Tibial artery (tissue), 4 donors: ENCODE measurements at regions not wholly inside any gene's neighbourhood (a gene's known extent, or its start where the extent isn't known, plus 50 kb on each side); places are given as distances from the start of the nearest gene placed in this dataset.

Source experiments
- DNase-seq, 2 donors: peaks; one replicate each; pipeline ENCODE4 v3.0.0-alpha.2; 2019
- H3K27ac ChIP-seq, 2 donors: fragments of 200-600 bp; sonication (generic) in 1 of 2; 1 replicate in 1 of 2; 2 replicates in 1 of 2; pipeline ENCODE4 v1.5.1; 2018 to 2019; ENCODE audit warnings: mild to moderate bottlenecking in 1 of 2
- H3K27me3 ChIP-seq, 2 donors: fragments of 200-600 bp; sonication (generic) in 1 of 2; one replicate each; pipeline versions ENCODE4 v1.5.1 to v1.6.0; 2016 to 2019
- H3K36me3 ChIP-seq, 3 donors: fragments of 200-600 bp; sonication (generic) in 2 of 3; one replicate each; pipeline ENCODE4 v1.5.1; 2016 to 2019; ENCODE audit warnings: mild to moderate bottlenecking in 2 of 3
- H3K4me1 ChIP-seq, 4 donors: fragments of 200-600 bp; sonication (generic) in 2 of 4; 1 replicate in 3 of 4; 2 replicates in 1 of 4; pipeline ENCODE4 v1.5.1; 2016 to 2019
- H3K4me3 ChIP-seq, 2 donors: fragments of 200-600 bp; sonication (generic) in 1 of 2; 1 replicate in 1 of 2; 2 replicates in 1 of 2; pipeline ENCODE4 v1.5.1; 2018 to 2019; ENCODE audit warnings: mild to moderate bottlenecking in 2 of 2
- H3K9me3 ChIP-seq, 3 donors: fragments of 200-600 bp; sonication (generic) in 1 of 3; one replicate each; pipeline ENCODE4 v1.5.1; 2016 to 2019
- CTCF ChIP-seq, 2 experiments: fragments of 200-600 bp in 1 of 2; fragments of 450-650 bp in 1 of 2; IDR thresholded peaks; one replicate each; pipeline ENCODE4 v1.5.1; 2017 to 2019; ENCODE audit warnings: antibody characterized with exemption in 2 of 2, mild to moderate bottlenecking in 1 of 2, moderate library complexity in 1 of 2
- intact Hi-C: fragments of 100-400 bp; cut with DNase I; formaldehyde crosslinking; loops from one replicate; pipeline ENCODE4 v1.15.0; 2023; ENCODE audit warnings: low total_unique reads

GRCh38 chr2:199629301-199629700 lies 171.6 kb upstream of the SATB2 start:
- no peak for TF ChIP-seq CTCF (IDR thresholded peaks at IDR 0.05)
- intact Hi-C loops = no loop called here
- Histone ChIP-seq H3K9me3 (no peaks in the 10 kb centered on the region), H3K27ac (no peak overlapping the region), H3K4me1 (no peaks in the 10 kb centered on the region), H3K36me3 (no peaks in the 10 kb centered on the region), H3K4me3 (no peak overlapping the region), H3K27me3 (no peaks in the 10 kb centered on the region)
- no peak for DNase-seq

GRCh38 chr2:199627417-199627816 lies 169.7 kb upstream of the SATB2 start:
- no peak overlapping the region for H3K4me3 ChIP-seq
- no peaks in the 10 kb centered on the region for H3K4me1 ChIP-seq
- no peak overlapping the region for H3K27ac ChIP-seq
- TF ChIP-seq CTCF (IDR thresholded peaks at IDR 0.05) = no peak
- no peaks in the 10 kb centered on the region for H3K9me3 ChIP-seq
- H3K36me3 ChIP-seq = no peaks in the 10 kb centered on the region
- DNase-seq = no peak
- H3K27me3 ChIP-seq = no peaks in the 10 kb centered on the region
- intact Hi-C loops = no loop called here

- no peak for TF ChIP-seq CTCF (IDR thresholded peaks at IDR 0.05)
- intact Hi-C loops = no loop called here
These were observed 167.2 kb upstream of the SATB2 start for GRCh38 chr2:199624958-199625357.

GRCh38 chr2:199612509-199613130 lies 154.9 kb upstream of the SATB2 start:
- Histone ChIP-seq H3K27ac (no peak overlapping the region), H3K36me3 (no peaks in the 10 kb centered on the region)

More at GRCh38 chr2:199624958-199625357, 167.2 kb upstream of the SATB2 start:
- H3K4me3 ChIP-seq = no peak overlapping the region
- no peak for DNase-seq
- H3K36me3 ChIP-seq = no peaks in the 10 kb centered on the region
- no peak overlapping the region for H3K27ac ChIP-seq
- H3K9me3 ChIP-seq = no peaks in the 10 kb centered on the region
- H3K27me3 ChIP-seq = no peaks in the 10 kb centered on the region
- H3K4me1 ChIP-seq = no peaks in the 10 kb centered on the region

GRCh38 chr2:199607914-199608313 lies 150.2 kb upstream of the SATB2 start:
- Histone ChIP-seq H3K9me3 (no peaks in the 10 kb centered on the region), H3K27me3 (peaks cover 0 to 7% of the 10 kb centered on the region in 2 donors), H3K4me1 (no peaks in the 10 kb centered on the region), H3K27ac (no peak overlapping the region), H3K36me3 (no peaks in the 10 kb centered on the region), H3K4me3 (no peak overlapping the region)
- DNase-seq = no peak
- TF ChIP-seq CTCF (IDR thresholded peaks at IDR 0.05) = no peak
- intact Hi-C loops = no loop called here

More at GRCh38 chr2:199612509-199613130, 154.9 kb upstream of the SATB2 start:
- TF ChIP-seq CTCF (IDR thresholded peaks at IDR 0.05) = no peak
- intact Hi-C loops = no loop called here
- Histone ChIP-seq H3K27me3 (no peaks in the 10 kb centered on the region), H3K4me3 (no peak overlapping the region), H3K9me3 (no peaks in the 10 kb centered on the region), H3K4me1 (no peaks in the 10 kb centered on the region)
- no peak for DNase-seq
